ENCODE measurements at regions not wholly inside any gene's neighbourhood (a gene's known extent, or its start where the extent isn't known, plus 50 kb on each side); places are given as distances from the start of the nearest gene placed in this dataset.
"Not testable (repeated sequence)": the region's sequence is repeated elsewhere in the genome, so short reads cannot be mapped to it uniquely, and the experiment has no call there.

DNA sequence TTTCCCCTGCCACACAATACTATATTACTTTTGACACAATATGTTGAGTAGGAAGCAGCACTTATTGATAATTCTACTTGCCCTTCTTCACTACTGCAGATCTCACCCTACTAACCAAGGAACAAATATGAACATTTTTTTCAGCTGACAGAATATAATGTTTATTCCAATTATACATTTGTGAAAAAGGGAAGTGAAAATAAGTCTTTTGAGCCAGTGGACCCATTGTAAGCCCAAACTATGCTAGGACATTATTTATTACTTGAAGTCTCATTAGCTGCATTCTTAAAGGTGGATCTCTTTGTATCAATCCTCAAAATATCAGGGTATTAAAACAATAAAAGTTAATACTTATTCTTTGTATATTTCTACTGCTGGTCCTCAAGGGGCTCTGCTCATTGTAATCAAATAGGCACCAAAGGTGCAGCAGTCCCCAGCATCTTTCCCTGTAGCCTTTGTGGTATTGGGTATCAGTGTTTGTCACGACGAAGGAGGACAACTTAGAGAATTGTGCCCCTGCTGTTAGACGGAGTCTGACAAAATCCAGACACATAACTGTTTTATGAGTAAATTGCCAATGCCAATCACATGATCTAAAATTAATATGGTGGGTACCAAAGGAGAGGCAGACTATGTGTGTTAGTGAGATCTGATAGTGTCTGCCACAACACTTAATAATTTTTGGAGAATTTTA is 453.5 kb upstream of the CDH9 start:
- no peak for DNase-seq (ENCODE audit: low read depth)

- no peak for DNase-seq (ENCODE audit: low read depth)
Observed at GRCh38 chr5:27491047-27491446, 452.7 kb upstream of the CDH9 start.

- no peak for DNase-seq (ENCODE audit: low read depth)
Observed at GRCh38 chr5:27489701-27490100, 451.3 kb upstream of the CDH9 start.

- DNase-seq (ENCODE audit: low read depth), result no peak
Observed at GRCh38 chr5:27482663-27483062, 444.3 kb upstream of the CDH9 start.

DNA sequence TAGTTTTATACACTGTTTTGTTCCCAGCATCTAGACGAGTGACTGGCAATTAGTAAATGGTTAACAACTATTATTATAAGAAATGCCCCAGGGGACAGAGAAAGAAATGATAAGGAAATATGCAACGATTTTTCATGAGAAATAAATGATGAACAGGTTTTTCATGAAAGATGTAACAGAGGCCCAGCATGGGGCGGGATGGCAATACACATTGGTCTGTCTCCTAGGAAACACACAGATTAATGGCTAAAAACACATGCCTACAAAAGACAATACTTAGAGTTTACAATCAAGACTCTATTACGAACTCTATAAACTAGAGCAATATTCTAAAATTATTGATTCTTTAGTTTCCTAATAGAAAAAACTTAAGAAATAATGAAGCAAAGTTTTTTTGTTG is 441.5 kb upstream of the CDH9 start:
- no peak for DNase-seq (ENCODE audit: low read depth)

- no peak for DNase-seq (ENCODE audit: low read depth)
Observed at GRCh38 chr5:27477550-27477949, 439.2 kb upstream of the CDH9 start.

DNA sequence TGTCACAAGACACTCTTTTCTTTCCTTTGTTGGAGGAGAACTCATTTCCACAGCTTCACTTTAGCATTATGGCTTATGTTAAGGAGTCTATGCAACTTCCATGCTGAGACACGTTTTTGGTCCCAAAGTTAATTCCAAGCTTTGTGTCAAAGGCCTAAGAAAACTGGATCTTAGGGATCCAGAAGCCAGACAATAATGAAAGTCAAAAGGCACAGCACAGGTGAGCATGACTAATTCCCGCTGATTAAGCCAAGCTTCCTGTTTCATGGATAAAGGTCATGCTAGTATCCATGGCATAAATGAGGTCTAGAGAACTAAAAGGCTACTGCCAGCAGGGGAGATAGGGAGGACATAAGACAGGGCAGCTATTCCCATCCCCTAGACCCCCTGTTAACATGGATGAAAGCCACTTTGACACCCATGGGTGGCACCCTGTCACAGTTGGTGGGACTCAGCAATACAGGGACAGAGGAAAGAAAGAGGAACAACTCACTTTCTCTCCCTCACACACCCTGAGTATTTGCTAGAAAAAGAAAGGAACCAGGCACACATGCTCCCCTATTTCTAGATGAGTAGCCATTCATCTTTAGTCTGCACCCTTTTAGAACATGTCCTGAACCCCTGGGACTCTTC is 438.1 kb upstream of the CDH9 start:
- DNase-seq (ENCODE audit: low read depth), result no peak

DNA sequence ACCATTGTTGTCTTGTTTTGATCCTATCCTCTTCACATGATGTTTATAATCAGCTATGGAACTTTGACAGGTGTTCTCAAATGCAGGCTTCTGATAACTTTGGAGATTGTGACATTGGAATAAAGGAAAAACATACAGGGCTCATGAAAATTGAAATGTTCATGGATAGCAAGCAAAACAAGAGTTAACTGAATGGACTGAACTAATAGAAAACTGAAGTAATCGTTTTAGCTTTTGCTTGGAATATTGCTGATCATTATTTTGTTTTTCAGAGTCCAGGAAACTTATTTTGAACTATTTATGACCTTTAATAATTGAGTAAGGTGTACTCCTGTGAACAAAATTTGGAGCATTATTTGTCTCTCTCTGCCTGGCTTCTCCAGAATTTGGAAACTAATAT is 436.7 kb upstream of the CDH9 start:
- no peak for DNase-seq (ENCODE audit: low read depth)

GRCh38 chr5:27474395-27474794 is 436.0 kb upstream of the CDH9 start:
- DNase-seq (ENCODE audit: low read depth), result no peak

DNA sequence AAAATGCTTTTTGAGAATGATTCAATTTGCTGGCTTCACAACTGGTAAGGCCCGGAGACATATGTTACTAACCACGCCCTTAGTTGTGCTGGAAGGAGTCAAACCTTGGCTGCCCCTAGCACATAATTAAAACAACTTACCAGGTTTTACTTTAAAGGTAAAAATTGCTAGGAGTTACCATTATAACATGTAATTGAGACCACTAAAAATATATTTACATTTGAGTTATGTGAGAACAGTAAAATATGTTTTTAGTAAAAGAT is 435.6 kb upstream of the CDH9 start:
- DNase-seq (ENCODE audit: low read depth), result no peak

GRCh38 chr5:27473307-27474046 is 435.1 kb upstream of the CDH9 start:
- DNase-seq (ENCODE audit: low read depth), result no peak

DNA sequence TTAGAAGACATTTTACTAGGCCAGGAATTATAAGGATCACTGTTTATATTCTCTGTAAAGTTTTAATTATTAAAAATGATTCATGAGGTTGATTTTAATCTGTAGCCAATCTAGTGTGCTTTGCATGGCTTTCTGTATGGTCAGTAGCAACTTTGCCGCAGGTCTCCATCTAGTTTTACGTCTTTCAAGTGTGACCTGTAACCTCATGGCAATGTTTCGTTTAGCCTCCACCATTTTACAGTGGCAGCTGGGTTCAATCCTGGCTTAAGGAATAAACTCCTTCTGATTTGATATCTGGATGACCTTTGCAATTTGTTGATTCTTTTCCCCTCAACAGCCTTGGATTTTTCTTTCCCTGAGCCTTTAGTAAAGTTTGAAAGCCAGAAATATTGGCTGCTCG is 434.5 kb upstream of the CDH9 start:
- DNase-seq (ENCODE audit: low read depth), result no peak

DNA sequence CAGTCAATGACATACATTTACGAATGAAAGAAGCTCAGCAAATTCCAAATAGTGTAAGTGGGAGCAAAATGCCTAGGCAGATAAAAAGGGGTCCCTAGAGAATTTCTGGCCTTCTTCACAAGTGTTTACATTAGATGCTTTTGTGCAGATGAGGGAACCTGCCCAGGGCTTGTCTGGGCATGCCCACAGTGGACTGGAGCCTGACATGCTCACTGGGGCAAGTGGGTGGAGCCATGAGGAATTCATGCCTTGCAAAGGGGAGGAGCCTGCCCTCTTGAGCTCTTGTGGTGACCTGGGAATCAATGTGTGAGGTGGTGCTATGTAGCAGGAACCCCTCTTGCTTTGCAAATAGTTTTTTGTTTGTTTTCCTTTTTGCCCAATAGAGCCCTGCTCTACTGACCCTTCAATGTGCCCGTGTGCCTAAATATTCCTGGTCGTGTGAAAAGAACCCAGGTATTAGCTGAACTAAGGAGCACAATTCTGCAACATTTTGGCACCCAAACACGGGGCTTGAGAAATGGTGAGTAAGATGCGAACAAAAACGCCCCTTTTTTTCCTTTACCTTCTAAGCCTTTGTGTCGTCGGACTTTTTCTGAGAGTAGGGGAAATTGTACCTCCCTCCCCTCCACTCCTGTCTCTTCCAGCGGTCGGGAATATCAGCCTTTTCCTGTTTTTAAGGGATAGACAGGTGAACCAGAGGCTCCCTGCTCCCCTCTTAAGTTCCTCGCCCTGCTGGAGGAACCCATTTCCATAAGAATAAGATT is 433.8 kb upstream of the CDH9 start:
- DNase-seq (ENCODE audit: low read depth), result peak; percentile 5

GRCh38 chr5:27466959-27467358 is 428.6 kb upstream of the CDH9 start:
- DNase-seq (ENCODE audit: low read depth), result no peak

DNA sequence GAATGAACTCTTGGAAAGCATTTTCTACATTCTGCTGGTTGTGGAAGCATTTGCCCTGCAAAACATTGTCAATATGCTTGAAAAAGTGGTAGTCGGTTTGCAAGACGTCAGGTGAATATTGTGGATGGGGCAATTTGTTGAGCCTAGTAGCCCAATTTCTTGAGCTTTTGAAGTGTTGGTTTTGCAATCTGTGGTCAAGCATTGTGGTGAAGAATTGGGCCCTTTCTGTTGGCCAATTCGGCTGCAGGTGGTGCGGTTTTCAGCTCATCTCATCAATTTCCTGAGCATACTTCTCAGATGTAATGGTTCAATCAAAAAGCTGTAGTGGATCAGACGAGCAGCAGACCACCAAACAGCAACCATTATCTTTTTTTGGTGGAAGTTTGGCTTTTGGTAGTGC is 426.8 kb upstream of the CDH9 start:
- no peak for DNase-seq (ENCODE audit: low read depth)

DNA sequence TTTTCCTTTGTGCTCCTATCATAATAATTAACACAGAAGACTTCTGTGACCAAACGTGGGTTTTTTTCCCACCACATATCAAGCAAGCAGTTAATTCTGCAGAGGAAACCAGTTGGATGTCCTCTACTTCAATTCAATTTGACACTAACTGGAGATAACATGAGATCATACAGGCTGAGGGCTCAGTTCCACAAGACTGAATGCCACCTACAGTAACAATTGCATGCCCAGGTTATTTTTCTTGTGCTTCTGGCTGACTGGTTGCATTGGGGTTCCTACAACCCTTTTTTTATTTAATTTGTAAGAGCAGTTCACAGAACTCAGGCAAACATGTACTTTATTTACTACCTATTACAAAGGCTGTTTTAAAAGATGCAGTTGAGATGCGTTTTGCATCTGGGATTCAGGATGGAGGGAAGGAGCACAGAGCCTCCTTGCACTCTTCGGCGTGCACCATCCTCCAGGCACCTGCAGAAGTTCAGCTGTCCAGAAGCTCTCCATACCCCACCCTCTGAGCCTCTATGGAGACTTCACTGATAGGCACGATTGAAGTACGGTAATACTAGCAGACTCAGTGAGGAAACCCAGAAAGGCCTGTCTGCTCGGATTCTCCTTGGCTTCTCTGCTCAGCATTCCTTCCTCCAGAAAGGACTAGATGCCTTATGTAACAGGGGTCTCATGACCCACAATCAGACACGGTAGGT is 425.2 kb upstream of the CDH9 start:
- DNase-seq (ENCODE audit: low read depth), result no peak

- no peak for DNase-seq (ENCODE audit: low read depth)
Observed at GRCh38 chr5:27462936-27463335, 424.6 kb upstream of the CDH9 start.

DNA sequence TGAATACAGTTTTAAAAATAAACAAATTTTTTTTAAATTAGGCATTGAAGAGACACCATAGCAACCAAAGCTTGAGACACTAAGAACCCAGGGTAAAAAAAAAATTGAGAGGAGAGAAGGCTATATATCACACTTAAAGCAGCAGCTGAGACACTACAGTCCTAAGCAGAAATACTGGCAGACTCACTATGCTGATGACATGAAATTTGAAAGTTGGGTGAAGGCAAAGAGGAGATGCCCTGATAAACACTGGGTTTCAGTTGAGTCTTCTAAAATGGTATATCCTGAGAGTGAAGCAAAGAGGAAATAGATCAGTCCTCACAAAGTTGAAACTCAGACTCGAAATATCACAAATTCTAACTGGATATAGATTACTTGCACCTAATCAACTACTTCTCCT is 419.9 kb upstream of the CDH9 start:
- no peak for DNase-seq (ENCODE audit: low read depth)

GRCh38 chr5:27451377-27451776 is 413.0 kb upstream of the CDH9 start:
- no peak for DNase-seq (ENCODE audit: low read depth)

- DNase-seq (ENCODE audit: low read depth), result no peak
Observed at GRCh38 chr5:27450607-27451006, 412.2 kb upstream of the CDH9 start.

- DNase-seq (ENCODE audit: low read depth), result not testable (repeated sequence)
Observed at GRCh38 chr5:27439383-27439782, 401.0 kb upstream of the CDH9 start.

GRCh38 chr5:27437594-27438200 is 399.3 kb upstream of the CDH9 start:
- DNase-seq (ENCODE audit: low read depth), result no peak
